ENCODE measurements at regions not wholly inside any gene's neighbourhood (a gene's known extent, or its start where the extent isn't known, plus 50 kb on each side); places are given as distances from the start of the nearest gene placed in this dataset.

- TF ChIP-seq CTCF (conservative IDR thresholded peaks at IDR 0.05; ENCODE audit: low read length), result no peak
- TF ChIP-seq EZH2phosphoT487 (IDR thresholded peaks at IDR 0.05; ENCODE audit: borderline replicate concordance, low read depth, low read length), result no peak
These were observed 160.3 kb downstream of the ALX1 start for GRCh38 chr12:85440271-85440670.

All from OCI-LY7 (cell line).